Calu3 (cell line): ENCODE measurements at regions not wholly inside any gene's neighbourhood (a gene's known extent, or its start where the extent isn't known, plus 50 kb on each side); places are given as distances from the start of the nearest gene placed in this dataset.
"Not testable (repeated sequence)": the region's sequence is repeated elsewhere in the genome, so short reads cannot be mapped to it uniquely, and the experiment has no call there.

Source experiments
- BruUV-seq: library from RNA; stranded (reverse); fragments of 400-500 nt; replicated peaks from 2 replicates; lab custom pipeline; 2021; lab: Mats Ljungman, UMichigan
- CTCF ChIA-PET: fragments of 300-600 bp; sonication (Branson Sonifier 250); formaldehyde crosslinking; loops from one replicate; lab custom pipeline; 2022; ENCODE audit warnings: antibody characterized with exemption; lab: Charles Lee
- DNase-seq: peaks from one replicate; pipeline ENCODE4 v3.0.0; 2022
- H3K27ac Mint-ChIP-seq: one replicate; pipeline ENCODE4 v1.8.0; 2022; ENCODE audit warnings: mixed read lengths; ENCODE audit not compliant: unreplicated experiment
- H3K27me3 Mint-ChIP-seq: one replicate; pipeline ENCODE4 v1.8.0; 2022; ENCODE audit warnings: mixed read lengths; ENCODE audit not compliant: unreplicated experiment
- H3K36me3 Mint-ChIP-seq: one replicate; pipeline ENCODE4 v1.8.0; 2022; ENCODE audit warnings: mild to moderate bottlenecking, moderate library complexity, mixed read lengths; ENCODE audit not compliant: insufficient read depth, unreplicated experiment
- H3K4me1 Mint-ChIP-seq: one replicate; pipeline ENCODE4 v1.8.0; 2022; ENCODE audit warnings: mild to moderate bottlenecking, low read depth, mixed read lengths; ENCODE audit not compliant: unreplicated experiment
- H3K4me3 Mint-ChIP-seq: one replicate; pipeline ENCODE4 v1.8.0; 2022; ENCODE audit warnings: mild to moderate bottlenecking, low read depth, moderate library complexity, mixed read lengths; ENCODE audit not compliant: unreplicated experiment
- H3K9me3 Mint-ChIP-seq: one replicate; pipeline ENCODE4 v1.8.0; 2022; ENCODE audit warnings: low read depth, mixed read lengths; ENCODE audit not compliant: unreplicated experiment
- CTCF ChIP-seq: fragments of 200-600 bp; IDR thresholded peaks from one replicate; pipeline ENCODE4 v1.8.0; 2022; ENCODE audit warnings: antibody characterized with exemption; ENCODE audit not compliant: unreplicated experiment
- intact Hi-C: fragments of 100-400 bp; cut with micrococcal nuclease; formaldehyde crosslinking; loops from one replicate; pipeline ENCODE4 v1.10.0; 2022; ENCODE audit not compliant: unreplicated experiment

- intact Hi-C loops: loop anchor here (5.0 to 10.0 kb wide), 3 partner anchors 41 to 437 kb away; no protein-coding TSS in a partner anchor
Observed at GRCh38 chr4:128427832-128428366, 140.3 kb upstream of the PGRMC2 start.

GRCh38 chr4:128424527-128425497, 137.2 kb upstream of the PGRMC2 start:
- intact Hi-C loops: loop anchor here (5.0 to 10.0 kb wide), 3 partner anchors 38 to 440 kb away; no protein-coding TSS in a partner anchor
- DNase-seq: no peak
- BruUV-seq: no TSS peak
- Mint-ChIP-seq H3K36me3 (no peaks in the 10 kb centered on the region), H3K4me1 (peaks cover 17% of the 10 kb centered on the region), H3K4me3 (no peak overlapping the region), H3K9me3 (no peaks in the 10 kb centered on the region), H3K27ac (no peak overlapping the region), H3K27me3 (no peaks in the 10 kb centered on the region)
- CTCF ChIA-PET: no interaction called here
- no peak for TF ChIP-seq CTCF

More at GRCh38 chr4:128427832-128428366, 140.3 kb upstream of the PGRMC2 start:
- no TSS peak for BruUV-seq
- Mint-ChIP-seq H3K4me1 (peaks cover 17% of the 10 kb centered on the region), H3K9me3 (no peaks in the 10 kb centered on the region), H3K36me3 (no peaks in the 10 kb centered on the region), H3K27me3 (no peaks in the 10 kb centered on the region), H3K4me3 (peak overlapping the region; percentile 11), H3K27ac (no peak overlapping the region)
- CTCF ChIA-PET: interaction anchor here (0.6 to 1.6 kb wide), 5 partner anchors 49 to 1843 kb away, joined by 3 to 11 read pairs (median 5); no protein-coding TSS in a partner anchor
- TF ChIP-seq CTCF: peak; percentile 36
- DNase-seq: peak; percentile 65

GRCh38 chr4:128422296-128422695, 134.7 kb upstream of the PGRMC2 start:
- H3K36me3 Mint-ChIP-seq, CTCF ChIA-PET, H3K4me1 Mint-ChIP-seq, H3K9me3 Mint-ChIP-seq, BruUV-seq, H3K27ac Mint-ChIP-seq, H3K27me3 Mint-ChIP-seq, DNase-seq, H3K4me3 Mint-ChIP-seq: not testable (repeated sequence)
- intact Hi-C loops: loop anchor here (10.0 kb wide), 1 partner anchor 443 kb away; no protein-coding TSS in a partner anchor

- Mint-ChIP-seq H3K36me3 (no peaks in the 10 kb centered on the region), H3K4me3 (no peak overlapping the region), H3K27me3 (no peaks in the 10 kb centered on the region), H3K27ac (no peak overlapping the region), H3K9me3 (no peaks in the 10 kb centered on the region), H3K4me1 (no peaks in the 10 kb centered on the region)
- DNase-seq: no peak
- intact Hi-C loops: no loop called here
- no TSS peak for BruUV-seq
- TF ChIP-seq CTCF: no peak
- CTCF ChIA-PET: no interaction called here
Observed at GRCh38 chr4:128416921-128417320, 129.3 kb upstream of the PGRMC2 start.
